ENCODE measurements at regions not wholly inside any gene's neighbourhood (a gene's known extent, or its start where the extent isn't known, plus 50 kb on each side); places are given as distances from the start of the nearest gene placed in this dataset.

DNA sequence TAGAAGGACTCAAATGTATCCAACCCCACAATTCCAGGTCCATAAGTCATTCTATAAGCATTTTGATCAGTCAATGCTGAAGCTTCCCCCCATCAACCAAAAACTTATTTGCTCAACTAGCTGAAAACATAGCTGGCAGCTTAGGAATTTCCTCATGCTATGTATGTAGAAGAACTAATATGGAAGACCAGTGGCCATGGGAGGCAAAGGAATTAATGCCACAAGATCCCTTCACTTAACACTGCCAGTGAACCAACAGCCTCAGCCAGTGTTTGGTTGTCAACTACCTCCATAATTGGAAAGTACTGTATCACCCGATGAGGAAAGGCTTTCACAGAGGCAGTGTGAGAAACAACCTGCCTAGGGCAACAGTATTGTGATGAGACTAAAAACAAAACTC lies 105.4 kb downstream of the ZNF429 start (continued):
- TF ChIP-seq, protein P1, sequence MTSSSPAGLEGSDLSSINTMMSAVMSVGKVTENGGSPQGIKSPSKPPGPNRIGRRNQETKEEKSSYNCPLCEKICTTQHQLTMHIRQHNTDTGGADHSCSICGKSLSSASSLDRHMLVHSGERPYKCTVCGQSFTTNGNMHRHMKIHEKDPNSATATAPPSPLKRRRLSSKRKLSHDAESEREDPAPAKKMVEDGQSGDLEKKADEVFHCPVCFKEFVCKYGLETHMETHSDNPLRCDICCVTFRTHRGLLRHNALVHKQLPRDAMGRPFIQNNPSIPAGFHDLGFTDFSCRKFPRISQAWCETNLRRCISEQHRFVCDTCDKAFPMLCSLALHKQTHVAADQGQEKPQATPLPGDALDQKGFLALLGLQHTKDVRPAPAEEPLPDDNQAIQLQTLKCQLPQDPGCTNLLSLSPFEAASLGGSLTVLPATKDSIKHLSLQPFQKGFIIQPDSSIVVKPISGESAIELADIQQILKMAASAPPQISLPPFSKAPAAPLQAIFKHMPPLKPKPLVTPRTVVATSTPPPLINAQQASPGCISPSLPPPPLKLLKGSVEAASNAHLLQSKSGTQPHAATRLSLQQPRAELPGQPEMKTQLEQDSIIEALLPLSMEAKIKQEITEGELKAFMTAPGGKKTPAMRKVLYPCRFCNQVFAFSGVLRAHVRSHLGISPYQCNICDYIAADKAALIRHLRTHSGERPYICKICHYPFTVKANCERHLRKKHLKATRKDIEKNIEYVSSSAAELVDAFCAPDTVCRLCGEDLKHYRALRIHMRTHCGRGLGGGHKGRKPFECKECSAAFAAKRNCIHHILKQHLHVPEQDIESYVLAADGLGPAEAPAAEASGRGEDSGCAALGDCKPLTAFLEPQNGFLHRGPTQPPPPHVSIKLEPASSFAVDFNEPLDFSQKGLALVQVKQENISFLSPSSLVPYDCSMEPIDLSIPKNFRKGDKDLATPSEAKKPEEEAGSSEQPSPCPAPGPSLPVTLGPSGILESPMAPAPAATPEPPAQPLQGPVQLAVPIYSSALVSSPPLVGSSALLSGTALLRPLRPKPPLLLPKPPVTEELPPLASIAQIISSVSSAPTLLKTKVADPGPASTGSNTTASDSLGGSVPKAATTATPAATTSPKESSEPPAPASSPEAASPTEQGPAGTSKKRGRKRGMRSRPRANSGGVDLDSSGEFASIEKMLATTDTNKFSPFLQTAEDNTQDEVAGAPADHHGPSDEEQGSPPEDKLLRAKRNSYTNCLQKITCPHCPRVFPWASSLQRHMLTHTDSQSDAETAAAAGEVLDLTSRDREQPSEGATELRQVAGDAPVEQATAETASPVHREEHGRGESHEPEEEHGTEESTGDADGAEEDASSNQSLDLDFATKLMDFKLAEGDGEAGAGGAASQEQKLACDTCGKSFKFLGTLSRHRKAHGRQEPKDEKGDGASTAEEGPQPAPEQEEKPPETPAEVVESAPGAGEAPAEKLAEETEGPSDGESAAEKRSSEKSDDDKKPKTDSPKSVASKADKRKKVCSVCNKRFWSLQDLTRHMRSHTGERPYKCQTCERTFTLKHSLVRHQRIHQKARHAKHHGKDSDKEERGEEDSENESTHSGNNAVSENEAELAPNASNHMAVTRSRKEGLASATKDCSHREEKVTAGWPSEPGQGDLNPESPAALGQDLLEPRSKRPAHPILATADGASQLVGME (CRISPR knock-in tag; IDR thresholded peaks at IDR 0.05), result peak; percentile 63; the same call in 1 of the 2 replicates
- TF ChIP-seq, protein P2, sequence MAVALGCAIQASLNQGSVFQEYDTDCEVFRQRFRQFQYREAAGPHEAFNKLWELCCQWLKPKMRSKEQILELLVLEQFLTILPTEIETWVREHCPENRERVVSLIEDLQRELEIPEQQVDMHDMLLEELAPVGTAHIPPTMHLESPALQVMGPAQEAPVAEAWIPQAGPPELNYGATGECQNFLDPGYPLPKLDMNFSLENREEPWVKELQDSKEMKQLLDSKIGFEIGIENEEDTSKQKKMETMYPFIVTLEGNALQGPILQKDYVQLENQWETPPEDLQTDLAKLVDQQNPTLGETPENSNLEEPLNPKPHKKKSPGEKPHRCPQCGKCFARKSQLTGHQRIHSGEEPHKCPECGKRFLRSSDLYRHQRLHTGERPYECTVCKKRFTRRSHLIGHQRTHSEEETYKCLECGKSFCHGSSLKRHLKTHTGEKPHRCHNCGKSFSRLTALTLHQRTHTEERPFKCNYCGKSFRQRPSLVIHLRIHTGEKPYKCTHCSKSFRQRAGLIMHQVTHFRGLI (CRISPR knock-in tag; IDR thresholded peaks at IDR 0.05), result peak; percentile 68; the same call in 1 of the 2 replicates
- TF ChIP-seq ZNF79 (CRISPR knock-in tag; IDR thresholded peaks at IDR 0.05; ENCODE audit: low read depth) (peak; percentile 86), SP1 (CRISPR knock-in tag; IDR thresholded peaks at IDR 0.05) (no peak), CXXC5 (CRISPR knock-in tag; IDR thresholded peaks at IDR 0.05) (peak; percentile 71)
- TF ChIP-seq, protein P3, sequence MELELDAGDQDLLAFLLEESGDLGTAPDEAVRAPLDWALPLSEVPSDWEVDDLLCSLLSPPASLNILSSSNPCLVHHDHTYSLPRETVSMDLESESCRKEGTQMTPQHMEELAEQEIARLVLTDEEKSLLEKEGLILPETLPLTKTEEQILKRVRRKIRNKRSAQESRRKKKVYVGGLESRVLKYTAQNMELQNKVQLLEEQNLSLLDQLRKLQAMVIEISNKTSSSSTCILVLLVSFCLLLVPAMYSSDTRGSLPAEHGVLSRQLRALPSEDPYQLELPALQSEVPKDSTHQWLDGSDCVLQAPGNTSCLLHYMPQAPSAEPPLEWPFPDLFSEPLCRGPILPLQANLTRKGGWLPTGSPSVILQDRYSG (tag; conservative IDR thresholded peaks at IDR 0.05; ENCODE audit: low read depth), result peak; percentile 82
- TF ChIP-seq, protein P4, sequence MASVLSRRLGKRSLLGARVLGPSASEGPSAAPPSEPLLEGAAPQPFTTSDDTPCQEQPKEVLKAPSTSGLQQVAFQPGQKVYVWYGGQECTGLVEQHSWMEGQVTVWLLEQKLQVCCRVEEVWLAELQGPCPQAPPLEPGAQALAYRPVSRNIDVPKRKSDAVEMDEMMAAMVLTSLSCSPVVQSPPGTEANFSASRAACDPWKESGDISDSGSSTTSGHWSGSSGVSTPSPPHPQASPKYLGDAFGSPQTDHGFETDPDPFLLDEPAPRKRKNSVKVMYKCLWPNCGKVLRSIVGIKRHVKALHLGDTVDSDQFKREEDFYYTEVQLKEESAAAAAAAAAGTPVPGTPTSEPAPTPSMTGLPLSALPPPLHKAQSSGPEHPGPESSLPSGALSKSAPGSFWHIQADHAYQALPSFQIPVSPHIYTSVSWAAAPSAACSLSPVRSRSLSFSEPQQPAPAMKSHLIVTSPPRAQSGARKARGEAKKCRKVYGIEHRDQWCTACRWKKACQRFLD (CRISPR knock-in tag; IDR thresholded peaks at IDR 0.05), result no peak; the same call in 1 of the 2 replicates

Data from K562 (cell line).